Keratinocyte (primary cell): ENCODE measurements at regions not wholly inside any gene's neighbourhood (a gene's known extent, or its start where the extent isn't known, plus 50 kb on each side); places are given as distances from the start of the nearest gene placed in this dataset.

Experiments used
- DNase-seq: peaks from one replicate; pipeline ENCODE4 v3.0.0-alpha.2; 2011; ENCODE audit warnings: low read depth, missing footprints, low spot score
- FAIRE-seq: peaks from 2 replicates; lab custom pipeline; 2011; peaks lifted over from hg19 to GRCh38; lab: Jason Lieb, UNC
- H2AFZ ChIP-seq: 2 replicates; pipeline ENCODE4 v1.6.0; 2012; ENCODE audit warnings: low read length, control low read depth, inconsistent platforms; ENCODE audit not compliant: control insufficient read depth
- H3K27ac ChIP-seq: 2 replicates; pipeline ENCODE4 v1.5.1; 2011; ENCODE audit warnings: low read length; ENCODE audit not compliant: control insufficient read depth, insufficient read depth
- H3K27me3 ChIP-seq: 3 replicates; pipeline ENCODE4 v1.6.0; 2011; ENCODE audit warnings: low read length; ENCODE audit not compliant: control insufficient read depth, insufficient read depth; ENCODE audit errors: extremely low read depth
- H3K36me3 ChIP-seq, 2 experiments: 2 replicates in 1 of 2; 3 replicates in 1 of 2; pipeline ENCODE4 v1.5.1; 2011; ENCODE audit warnings: low read length in 2 of 2, mild to moderate bottlenecking in 1 of 2; ENCODE audit not compliant: control insufficient read depth in 2 of 2, insufficient read depth in 2 of 2; ENCODE audit errors: extremely low read depth in 1 of 2
- H3K4me1 ChIP-seq: 3 replicates; pipeline ENCODE4 v1.5.1; 2011; ENCODE audit warnings: low read length; ENCODE audit not compliant: control insufficient read depth, insufficient read depth; ENCODE audit errors: extremely low read depth
- H3K4me2 ChIP-seq: 3 replicates; pipeline ENCODE4 v1.6.0; 2011; ENCODE audit warnings: low read depth, low read length; ENCODE audit not compliant: control insufficient read depth, insufficient read depth; ENCODE audit errors: extremely low read depth
- H3K4me3 ChIP-seq, 3 experiments: fragments of 200-600 bp in 1 of 3; sonication (generic) in 1 of 3; 2 replicates in 2 of 3; 3 replicates in 1 of 3; pipeline ENCODE4 v1.5.1; 2011 to 2016; ENCODE audit warnings: low read length in 3 of 3, mild to moderate bottlenecking in 3 of 3, control low read depth in 2 of 3, inconsistent platforms in 1 of 3, low read depth in 1 of 3, mixed read lengths in 1 of 3, mixed run types in 1 of 3, moderate library complexity in 1 of 3; ENCODE audit not compliant: control insufficient read depth in 2 of 3, insufficient read depth in 2 of 3; ENCODE audit errors: extremely low read depth in 1 of 3
- H3K79me2 ChIP-seq: 2 replicates; pipeline ENCODE4 v1.6.0; 2012; ENCODE audit warnings: low read length; ENCODE audit not compliant: control insufficient read depth, insufficient read depth
- H3K9ac ChIP-seq: 3 replicates; pipeline ENCODE4 v1.6.0; 2011; ENCODE audit warnings: low read length; ENCODE audit not compliant: control insufficient read depth, insufficient read depth; ENCODE audit errors: extremely low read depth
- H3K9me1 ChIP-seq: 3 replicates; pipeline ENCODE4 v1.6.0; 2011; ENCODE audit warnings: low read length; ENCODE audit not compliant: control insufficient read depth, insufficient read depth; ENCODE audit errors: extremely low read depth
- H3K9me3 ChIP-seq: 2 replicates; pipeline ENCODE4 v1.5.1; 2012; ENCODE audit warnings: low read depth, low read length; ENCODE audit not compliant: control insufficient read depth
- H4K20me1 ChIP-seq: 3 replicates; pipeline ENCODE4 v1.6.0; 2011; ENCODE audit warnings: low read length; ENCODE audit not compliant: control insufficient read depth, insufficient read depth; ENCODE audit errors: extremely low read depth
- EZH2 ChIP-seq: IDR thresholded peaks from one replicate; pipeline ENCODE4 v1.6.1; 2012; ENCODE audit warnings: inconsistent platforms, mild to moderate bottlenecking, low read length, moderate library complexity
- dilution Hi-C: fragments of 300-500 bp; cut with MboI; formaldehyde crosslinking; loops from one replicate; pipeline ENCODE4 v1.7.0; 2020; ENCODE audit warnings: low sequenced_read_pairs; ENCODE audit not compliant: extremely low pct_ligation_motif_present
- TF ChIP-seq, protein P1 (sequence below), 3 experiments: IDR thresholded peaks in 1 of 3; conservative IDR thresholded peaks in 1 of 3; optimal IDR thresholded peaks in 1 of 3; 2 replicates in 2 of 3; 3 replicates in 1 of 3; pipeline versions ENCODE3 to v1.5.1; 2011; ENCODE audit warnings: low read length in 3 of 3, mild to moderate bottlenecking in 3 of 3, moderate library complexity in 2 of 3, control low read depth in 1 of 3, inconsistent platforms in 1 of 3; ENCODE audit not compliant: insufficient read depth in 2 of 3; ENCODE audit errors: extremely low read depth in 1 of 3

DNA sequence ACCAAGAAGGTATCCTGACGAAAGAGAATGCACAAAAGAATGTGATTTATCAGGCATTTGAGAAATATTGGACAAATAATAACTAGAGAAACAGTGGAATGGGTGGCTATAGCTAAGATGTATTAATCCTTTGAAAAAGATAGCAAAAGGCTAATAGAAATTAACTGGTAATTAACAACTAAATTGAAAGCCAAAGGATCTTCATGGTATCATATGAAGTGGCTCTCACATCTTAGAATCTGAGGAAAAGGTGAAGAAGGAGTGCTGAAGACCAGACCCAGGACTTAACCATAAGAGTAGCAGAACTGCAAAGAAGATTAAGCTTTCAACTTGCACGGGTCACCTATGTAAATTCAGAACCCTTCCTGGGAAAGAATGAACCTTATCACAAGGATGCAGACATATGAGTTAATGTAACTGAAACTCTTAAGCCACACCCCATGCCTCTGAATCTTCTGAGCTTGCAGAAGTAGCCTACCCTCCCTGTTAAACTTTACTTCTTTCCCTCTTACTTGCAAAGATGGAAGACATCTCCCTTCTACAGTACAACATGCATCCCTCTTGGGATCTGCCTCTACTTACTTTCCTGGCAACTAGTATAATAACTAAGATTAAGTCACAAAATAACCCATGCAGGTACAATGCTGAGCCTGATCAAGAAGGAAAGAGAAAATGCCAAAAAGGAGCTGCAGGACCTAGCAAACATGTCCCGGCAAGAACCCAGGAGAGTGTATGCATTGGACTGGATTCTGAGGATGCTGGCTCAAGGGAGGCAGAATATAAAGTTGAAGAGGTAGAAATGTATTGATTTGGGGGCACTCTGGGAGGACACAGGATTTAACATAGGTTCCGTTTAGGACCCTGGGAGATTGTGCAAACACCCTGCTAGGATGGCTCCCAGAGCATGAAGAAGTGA lies 395.5 kb upstream of the SLC30A5 start:
- no peaks in the 10 kb centered on the region for H4K20me1 ChIP-seq
- no peak for DNase-seq
- no peak overlapping the region for H3K4me3 ChIP-seq
- H3K9ac ChIP-seq = no peak overlapping the region
- no peak overlapping the region for H3K4me2 ChIP-seq
- no peaks in the 10 kb centered on the region for H3K36me3 ChIP-seq
- no peaks in the 10 kb centered on the region for H3K79me2 ChIP-seq
- no peaks in the 10 kb centered on the region for H3K27me3 ChIP-seq
- no peak overlapping the region for H2AFZ ChIP-seq
- H3K27ac ChIP-seq = no peak overlapping the region
- no peaks in the 10 kb centered on the region for H3K9me3 ChIP-seq
- H3K4me1 ChIP-seq = no peaks in the 10 kb centered on the region
- dilution Hi-C loops = no loop called here
- FAIRE-seq = no peak
- TF ChIP-seq, protein P1, sequence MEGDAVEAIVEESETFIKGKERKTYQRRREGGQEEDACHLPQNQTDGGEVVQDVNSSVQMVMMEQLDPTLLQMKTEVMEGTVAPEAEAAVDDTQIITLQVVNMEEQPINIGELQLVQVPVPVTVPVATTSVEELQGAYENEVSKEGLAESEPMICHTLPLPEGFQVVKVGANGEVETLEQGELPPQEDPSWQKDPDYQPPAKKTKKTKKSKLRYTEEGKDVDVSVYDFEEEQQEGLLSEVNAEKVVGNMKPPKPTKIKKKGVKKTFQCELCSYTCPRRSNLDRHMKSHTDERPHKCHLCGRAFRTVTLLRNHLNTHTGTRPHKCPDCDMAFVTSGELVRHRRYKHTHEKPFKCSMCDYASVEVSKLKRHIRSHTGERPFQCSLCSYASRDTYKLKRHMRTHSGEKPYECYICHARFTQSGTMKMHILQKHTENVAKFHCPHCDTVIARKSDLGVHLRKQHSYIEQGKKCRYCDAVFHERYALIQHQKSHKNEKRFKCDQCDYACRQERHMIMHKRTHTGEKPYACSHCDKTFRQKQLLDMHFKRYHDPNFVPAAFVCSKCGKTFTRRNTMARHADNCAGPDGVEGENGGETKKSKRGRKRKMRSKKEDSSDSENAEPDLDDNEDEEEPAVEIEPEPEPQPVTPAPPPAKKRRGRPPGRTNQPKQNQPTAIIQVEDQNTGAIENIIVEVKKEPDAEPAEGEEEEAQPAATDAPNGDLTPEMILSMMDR (optimal IDR thresholded peaks at IDR 0.05 in 1 of 3, IDR thresholded peaks at IDR 0.05 in 1 of 3, conservative IDR thresholded peaks at IDR 0.05 in 1 of 3; ENCODE audit: extremely low read depth in 1 of 3, insufficient read depth in 2 of 3, low read length in 3 of 3) = no peak
- no peak for TF ChIP-seq EZH2
- H3K9me1 ChIP-seq = no peaks in the 10 kb centered on the region

DNA sequence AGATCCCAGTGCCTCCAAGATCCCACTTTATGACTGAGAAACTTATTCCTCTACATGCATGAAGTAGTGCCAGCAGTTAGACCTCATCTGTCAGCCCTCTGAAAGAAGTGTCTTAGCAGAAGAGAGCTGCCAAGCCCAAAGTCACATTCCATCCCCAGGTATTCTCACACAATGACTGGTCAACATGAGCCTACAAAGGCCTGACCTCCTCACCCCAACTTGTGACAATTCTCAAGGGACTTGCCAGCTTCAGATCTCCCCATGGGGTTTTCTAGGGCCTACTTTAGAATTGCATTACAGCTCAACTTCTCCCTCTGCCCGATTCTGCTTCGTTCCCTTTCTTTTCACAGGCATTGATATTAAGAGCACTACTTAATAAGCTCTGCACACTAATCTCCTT lies 393.8 kb upstream of the SLC30A5 start:
- no peak overlapping the region for H3K4me2 ChIP-seq
- H4K20me1 ChIP-seq = no peaks in the 10 kb centered on the region
- no peak overlapping the region for H3K27ac ChIP-seq
- FAIRE-seq (no peak), DNase-seq (no peak)
- H3K27me3 ChIP-seq = no peaks in the 10 kb centered on the region
- TF ChIP-seq EZH2 = no peak
- TF ChIP-seq, protein P1 (optimal IDR thresholded peaks at IDR 0.05 in 1 of 3, IDR thresholded peaks at IDR 0.05 in 1 of 3, conservative IDR thresholded peaks at IDR 0.05 in 1 of 3; ENCODE audit: extremely low read depth in 1 of 3, insufficient read depth in 2 of 3, low read length in 3 of 3) = no peak
- H3K4me1 ChIP-seq = no peaks in the 10 kb centered on the region
- no peak overlapping the region for H3K9ac ChIP-seq
- H3K36me3 ChIP-seq = no peaks in the 10 kb centered on the region
- no peak overlapping the region for H2AFZ ChIP-seq
- no peaks in the 10 kb centered on the region for H3K9me1 ChIP-seq
- dilution Hi-C loops = no loop called here
- no peaks in the 10 kb centered on the region for H3K9me3 ChIP-seq
- no peaks in the 10 kb centered on the region for H3K79me2 ChIP-seq
- no peak overlapping the region for H3K4me3 ChIP-seq
